Colonic mucosa (tissue), 4 donors: ENCODE measurements at regions not wholly inside any gene's neighbourhood (a gene's known extent, or its start where the extent isn't known, plus 50 kb on each side); places are given as distances from the start of the nearest gene placed in this dataset.

Experiments
- DNase-seq: peaks from one replicate; pipeline ENCODE4 v3.0.0-alpha.2; 2020
- H3K27ac ChIP-seq: fragments of 200-600 bp; one replicate; pipeline ENCODE4 v1.8.0; 2021
- H3K27me3 ChIP-seq: fragments of 200-600 bp; one replicate; pipeline ENCODE4 v1.8.0; 2021
- H3K36me3 ChIP-seq: fragments of 200-600 bp; one replicate; pipeline ENCODE4 v1.8.0; 2021
- H3K4me1 ChIP-seq: fragments of 200-600 bp; one replicate; pipeline ENCODE4 v1.8.0; 2021; ENCODE audit warnings: mild to moderate bottlenecking
- H3K4me3 ChIP-seq: fragments of 200-600 bp; one replicate; pipeline ENCODE4 v1.8.0; 2021
- H3K9ac ChIP-seq, 2 donors: one replicate each; pipeline ENCODE4 v1.7.0; 2013; ENCODE audit warnings: control low read depth in 2 of 2, low read depth in 2 of 2, low read length in 2 of 2
- H3K9me3 ChIP-seq: fragments of 200-600 bp; one replicate; pipeline ENCODE4 v1.8.0; 2021
- CTCF ChIP-seq: fragments of 200-600 bp; IDR thresholded peaks from one replicate; pipeline ENCODE4 v1.8.0; 2022; ENCODE audit warnings: antibody characterized with exemption, mild to moderate bottlenecking
- intact Hi-C: fragments of 100-400 bp; cut with DNase I; formaldehyde crosslinking; loops from one replicate; pipeline ENCODE4 v1.14.1; 2022
- donor health status: healthy.
- donor health status: DM: no; HTN: no; CAD: no.
- donor health status: DM: no; HTN: no; CAD: no.

GRCh38 chrX:39891781-39892180 is 206.0 kb downstream of the BCOR start:
- Histone ChIP-seq H3K36me3 (no peaks in the 10 kb centered on the region), H3K9ac (no peak overlapping the region), H3K27me3 (no peaks in the 10 kb centered on the region), H3K9me3 (no peaks in the 10 kb centered on the region), H3K4me1 (no peaks in the 10 kb centered on the region), H3K27ac (no peak overlapping the region), H3K4me3 (no peak overlapping the region)
- DNase-seq, result no peak
- intact Hi-C loops, result no loop called here
- no peak for TF ChIP-seq CTCF

GRCh38 chrX:39893417-39894338 is 204.1 kb downstream of the BCOR start:
- H3K9me3 ChIP-seq, result no peaks in the 10 kb centered on the region
- H3K9ac ChIP-seq, result no peak overlapping the region
- no peak for TF ChIP-seq CTCF
- H3K27ac ChIP-seq, result no peak overlapping the region
- no peak overlapping the region for H3K4me3 ChIP-seq
- no peaks in the 10 kb centered on the region for H3K4me1 ChIP-seq
- H3K36me3 ChIP-seq, result no peaks in the 10 kb centered on the region
- no peaks in the 10 kb centered on the region for H3K27me3 ChIP-seq
- intact Hi-C loops, result no loop called here
- DNase-seq, result no peak

- DNase-seq, result peak; percentile 55
- H3K27ac ChIP-seq, result peak overlapping the region; percentile 25
Observed at GRCh38 chrX:39894683-39895082, 203.1 kb downstream of the BCOR start.

GRCh38 chrX:39895218-39896110 is 202.3 kb downstream of the BCOR start:
- Histone ChIP-seq H3K4me3 (no peak overlapping the region), H3K27me3 (no peaks in the 10 kb centered on the region), H3K9me3 (no peaks in the 10 kb centered on the region), H3K9ac (peak overlapping the region in 1 of 2 donors; percentile 35), H3K36me3 (no peaks in the 10 kb centered on the region), H3K4me1 (no peaks in the 10 kb centered on the region), H3K27ac (peak overlapping the region; percentile 25)
- intact Hi-C loops, result no loop called here
- DNase-seq, result peak; percentile 27
- TF ChIP-seq CTCF, result no peak

More at GRCh38 chrX:39894683-39895082, 203.1 kb downstream of the BCOR start:
- TF ChIP-seq CTCF, result no peak
- intact Hi-C loops, result no loop called here
- Histone ChIP-seq H3K4me3 (no peak overlapping the region), H3K36me3 (no peaks in the 10 kb centered on the region), H3K9me3 (no peaks in the 10 kb centered on the region), H3K4me1 (no peaks in the 10 kb centered on the region), H3K27me3 (no peaks in the 10 kb centered on the region), H3K9ac (peak overlapping the region in 1 of 2 donors; percentile 35)

- no peak for TF ChIP-seq CTCF
- no peak overlapping the region for H3K9ac ChIP-seq
- H3K36me3 ChIP-seq, result no peaks in the 10 kb centered on the region
- H3K27me3 ChIP-seq, result no peaks in the 10 kb centered on the region
- no peaks in the 10 kb centered on the region for H3K4me1 ChIP-seq
- DNase-seq, result no peak
- intact Hi-C loops, result no loop called here
- H3K27ac ChIP-seq, result no peak overlapping the region
- no peaks in the 10 kb centered on the region for H3K9me3 ChIP-seq
- no peak overlapping the region for H3K4me3 ChIP-seq
Observed at GRCh38 chrX:39896951-39897740, 200.6 kb downstream of the BCOR start.
